HG03565 (cell line): ENCODE measurements at regions not wholly inside any gene's neighbourhood (a gene's known extent, or its start where the extent isn't known, plus 50 kb on each side); places are given as distances from the start of the nearest gene placed in this dataset.
A peak's percentile ranks its signal among the peaks of the same experiment; 100 is the strongest.
"Not testable (repeated sequence)": the region's sequence is repeated elsewhere in the genome, so short reads cannot be mapped to it uniquely, and the experiment has no call there.

ENCODE experiments used
- ATAC-seq: cut with Tn5 transposase; IDR thresholded peaks from one replicate; pipeline ENCODE4 v1.9.1; 2021; ENCODE audit warnings: mild to moderate bottlenecking, moderate library complexity; ENCODE audit not compliant: unreplicated experiment

DNA sequence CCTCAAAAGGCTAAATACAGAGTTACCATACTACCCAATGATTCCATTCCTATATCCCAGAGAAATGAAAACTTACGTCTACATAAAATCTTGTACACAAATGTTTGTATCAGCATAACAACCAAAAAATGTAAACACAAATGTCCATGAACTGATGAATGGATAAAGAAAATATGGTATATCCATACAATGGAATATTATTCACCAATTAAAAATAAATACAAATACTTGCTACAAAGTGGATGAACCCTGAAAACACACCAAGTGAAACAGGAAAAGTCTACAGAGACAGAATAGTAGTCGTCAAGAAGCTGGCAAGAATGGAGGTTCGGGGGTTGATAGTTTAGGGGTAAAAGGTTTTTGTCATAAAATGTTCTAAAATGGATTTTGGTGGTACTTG, 54.0 kb upstream of the ANKRD28 start:
- no peak for ATAC-seq

DNA sequence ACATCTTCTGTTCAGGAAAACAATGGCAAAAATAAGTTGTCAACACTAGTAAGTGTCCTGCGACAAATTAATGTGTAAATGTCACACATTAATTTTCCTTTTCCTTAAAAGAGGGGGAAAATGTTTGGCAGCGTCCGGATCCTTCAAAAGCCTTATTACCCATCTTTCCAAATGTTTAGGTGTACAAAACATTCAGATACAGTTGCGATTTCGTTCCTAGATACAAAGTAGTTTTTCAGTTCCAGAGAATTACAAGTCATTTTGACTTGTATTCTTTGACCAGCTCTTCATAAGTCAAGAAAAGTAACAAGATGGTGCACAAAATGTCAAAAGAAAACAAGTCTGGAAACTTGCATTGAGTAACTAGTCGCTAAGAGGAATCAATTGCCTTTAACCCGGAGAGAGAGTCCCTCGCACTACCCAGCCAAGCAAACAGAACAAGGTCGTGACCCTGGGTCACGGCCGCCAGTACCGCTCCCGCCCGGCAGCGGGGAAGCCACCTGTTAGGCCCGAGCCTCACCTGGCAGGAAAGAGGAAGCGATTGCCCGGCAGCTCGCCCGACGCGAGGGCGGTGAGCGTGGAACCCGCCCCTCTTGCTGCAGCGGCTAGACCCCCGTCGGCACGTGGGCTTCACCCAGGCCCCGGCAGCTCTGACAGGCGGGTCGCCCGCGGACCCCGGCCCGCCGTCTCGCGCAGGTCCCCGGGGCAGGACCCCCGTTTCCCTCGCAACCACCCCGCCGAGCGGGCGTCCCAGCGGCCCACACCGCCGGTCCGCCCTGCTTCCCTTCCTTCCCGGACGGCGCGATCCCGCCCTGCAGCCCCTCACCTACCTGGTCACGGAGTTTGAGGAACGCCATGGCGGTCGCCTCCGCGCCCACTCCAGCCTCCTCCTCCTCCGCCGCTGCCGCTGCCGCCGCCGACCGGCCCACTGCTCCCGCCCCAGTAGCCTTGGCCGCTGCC, 61.0 kb upstream of the ANKRD28 start:
- peak; percentile 70 for ATAC-seq

DNA sequence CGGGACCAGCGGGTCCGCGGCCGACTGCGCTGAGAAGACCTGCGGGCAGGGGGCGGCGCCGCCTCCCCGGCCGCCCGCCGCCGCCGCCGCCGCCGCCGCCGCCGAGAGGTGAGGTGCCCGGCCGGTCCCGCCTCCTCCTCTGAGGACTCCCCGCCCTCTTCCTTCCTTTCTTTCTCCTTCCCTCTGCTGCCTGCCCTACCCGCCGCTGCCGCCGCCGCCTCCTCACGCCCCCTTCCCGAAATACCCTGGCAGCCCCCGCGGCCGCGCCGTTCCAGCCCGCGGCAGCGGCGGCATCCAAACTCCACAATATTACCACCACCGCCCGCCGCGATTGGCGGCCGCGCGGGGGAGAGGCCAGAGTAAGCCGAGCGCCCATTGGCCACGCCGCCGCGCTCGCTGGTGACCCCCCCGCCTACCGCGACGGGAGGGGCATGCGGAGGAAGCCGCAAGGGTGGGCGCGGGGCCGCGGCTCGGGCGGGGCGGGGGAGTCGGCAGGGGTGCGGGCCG, 61.8 kb upstream of the ANKRD28 start:
- peak; percentile 70 for ATAC-seq

DNA sequence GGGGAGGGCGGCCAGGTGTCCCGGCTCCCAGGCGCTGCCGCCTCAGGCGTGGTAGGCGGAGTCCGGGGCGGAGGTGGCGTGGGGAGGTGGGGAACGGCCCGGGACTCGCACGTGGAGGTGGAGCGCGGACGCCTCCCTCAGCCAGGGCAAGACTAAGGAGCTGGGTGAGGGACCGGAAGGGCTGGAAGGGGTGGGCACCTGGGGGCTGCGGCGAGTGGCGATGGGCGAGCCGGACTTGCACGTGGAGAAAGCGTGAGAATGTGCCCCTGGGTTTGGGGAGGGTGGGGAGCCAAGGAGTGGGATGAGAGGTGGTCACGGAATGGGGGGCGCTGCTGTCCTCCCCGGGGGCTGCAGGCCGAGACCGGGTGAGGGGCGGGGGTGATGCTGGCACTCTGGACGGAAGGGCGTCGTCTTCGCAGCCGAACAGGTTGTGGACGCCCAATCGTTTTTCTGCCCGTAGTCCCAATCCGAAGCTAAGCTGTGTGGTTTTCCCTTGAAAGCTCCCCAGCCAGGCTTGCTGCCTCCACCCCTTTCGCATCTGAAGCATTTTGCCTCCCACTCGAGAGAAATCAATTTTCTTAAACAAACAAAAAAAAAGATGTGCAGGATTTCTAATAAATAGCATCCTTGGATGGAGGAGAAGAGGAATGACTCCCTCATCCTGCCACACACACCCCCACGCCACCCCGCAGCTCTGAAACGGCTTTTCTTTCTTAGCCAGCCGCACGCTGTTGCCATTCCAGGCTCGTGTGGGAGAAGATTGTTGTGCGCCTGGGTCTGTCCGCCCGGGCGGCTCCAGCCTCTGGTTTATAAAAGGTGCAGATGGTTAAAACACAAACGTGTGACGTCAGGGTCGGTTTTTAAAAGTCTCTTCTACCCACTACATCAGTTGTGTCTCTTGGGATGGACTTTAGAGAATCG, 62.5 kb upstream of the ANKRD28 start:
- peak; percentile 19 for ATAC-seq

DNA sequence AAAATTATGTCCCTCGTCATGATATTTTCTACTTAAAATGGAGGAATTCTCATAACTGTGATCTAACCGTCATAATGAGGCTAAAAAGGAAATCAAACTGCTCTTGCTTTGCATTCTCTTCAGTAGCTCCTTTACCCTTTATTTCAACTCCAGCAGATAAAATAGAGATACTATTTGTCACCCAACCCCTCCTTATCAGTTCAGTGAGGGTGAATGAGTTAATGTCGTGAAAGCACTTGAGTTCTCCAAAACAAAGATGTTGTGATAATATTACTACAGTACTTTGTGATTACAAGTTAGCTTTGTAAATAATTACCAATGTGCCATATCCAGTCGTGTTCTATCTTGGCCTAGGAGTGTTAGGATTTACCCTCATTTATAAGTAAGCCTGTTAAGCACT, 63.4 kb upstream of the ANKRD28 start:
- ATAC-seq = no peak

DNA sequence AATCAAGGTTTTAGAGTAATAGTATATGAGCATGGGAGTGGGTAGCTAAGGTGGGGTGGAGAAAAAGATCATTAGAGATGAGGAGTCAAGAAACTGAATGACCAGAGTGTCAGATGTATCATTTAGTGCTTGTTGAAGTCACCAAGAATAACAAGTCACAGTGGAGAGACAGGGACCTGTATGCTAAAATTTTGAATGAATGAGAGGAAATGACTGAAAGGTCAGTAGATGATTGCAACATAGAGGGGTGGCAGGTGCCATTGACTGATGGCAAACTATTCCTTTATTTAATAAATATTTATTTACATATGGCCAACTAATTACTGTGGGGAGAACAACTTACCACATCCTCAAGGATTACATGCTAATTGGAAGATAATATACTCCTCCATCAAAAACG, 75.0 kb upstream of the ANKRD28 start:
- ATAC-seq = no peak

DNA sequence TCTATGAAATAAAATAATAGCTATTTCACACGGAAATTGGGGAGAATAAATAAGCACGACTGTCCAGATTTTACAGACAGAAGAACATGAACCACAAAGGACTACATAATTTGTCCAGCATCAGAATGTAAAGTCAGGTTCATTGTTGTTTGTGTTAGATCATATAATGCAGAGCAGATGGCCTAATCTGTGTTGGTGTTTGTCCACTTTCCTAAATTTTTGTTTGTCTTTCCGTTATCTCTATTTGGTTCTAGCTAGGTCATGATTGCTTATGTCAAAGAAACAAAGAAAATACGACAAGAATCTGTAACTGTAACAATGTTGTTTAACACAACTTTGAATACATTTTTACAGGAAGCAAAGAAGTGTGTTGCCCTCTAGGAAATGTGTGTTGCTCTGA, 75.6 kb upstream of the ANKRD28 start:
- no peak for ATAC-seq

DNA sequence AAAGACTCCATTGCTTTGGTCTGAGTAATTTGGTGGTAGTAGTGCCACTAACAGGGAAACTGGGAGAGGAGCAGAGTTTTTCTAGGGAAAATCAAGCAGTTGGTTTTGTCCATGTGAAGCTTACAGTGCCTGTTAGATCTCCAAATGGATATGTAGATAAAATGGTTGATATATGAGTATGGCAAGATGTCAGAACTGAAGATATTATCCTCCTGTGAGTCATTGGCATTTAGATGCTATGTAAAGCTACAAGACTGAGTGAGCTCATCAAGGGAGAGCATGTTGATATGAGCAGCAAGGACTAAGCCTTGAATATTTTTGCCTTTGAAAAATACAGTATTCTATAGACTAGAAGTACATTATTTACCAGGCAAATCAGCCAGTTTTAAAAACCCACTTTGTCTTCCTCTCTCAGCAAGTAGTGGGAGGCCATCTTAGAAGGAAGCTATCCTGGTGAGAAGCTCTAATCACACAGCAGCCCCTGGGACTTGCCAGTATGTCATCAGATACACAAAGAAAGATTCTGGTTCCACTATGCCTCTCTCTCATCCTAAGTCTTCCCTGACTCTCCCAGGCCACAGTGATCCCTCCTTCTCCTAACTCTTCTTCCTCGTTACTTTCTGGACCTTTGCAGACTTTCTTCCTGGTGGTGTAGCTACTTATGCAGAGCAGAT, 77.4 kb upstream of the ANKRD28 start:
- no peak for ATAC-seq

DNA sequence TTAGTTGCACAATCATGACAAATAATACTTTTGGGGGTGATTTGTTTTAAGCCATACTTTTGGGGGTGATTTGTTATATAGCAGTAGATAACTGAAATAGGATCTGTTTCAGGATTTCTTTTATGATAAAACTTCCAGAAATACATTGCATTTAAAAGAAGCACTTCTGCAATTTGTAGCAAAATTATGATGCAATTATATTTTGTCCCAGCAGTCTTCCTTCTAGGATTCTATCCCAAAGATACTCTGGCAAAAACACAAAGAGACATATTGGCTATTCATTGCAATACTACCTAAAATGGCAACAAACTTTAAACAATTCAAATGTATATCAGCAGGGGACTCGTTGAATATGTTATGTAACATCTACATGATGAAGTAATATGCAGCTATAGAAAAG, 78.9 kb upstream of the ANKRD28 start:
- no peak for ATAC-seq

DNA sequence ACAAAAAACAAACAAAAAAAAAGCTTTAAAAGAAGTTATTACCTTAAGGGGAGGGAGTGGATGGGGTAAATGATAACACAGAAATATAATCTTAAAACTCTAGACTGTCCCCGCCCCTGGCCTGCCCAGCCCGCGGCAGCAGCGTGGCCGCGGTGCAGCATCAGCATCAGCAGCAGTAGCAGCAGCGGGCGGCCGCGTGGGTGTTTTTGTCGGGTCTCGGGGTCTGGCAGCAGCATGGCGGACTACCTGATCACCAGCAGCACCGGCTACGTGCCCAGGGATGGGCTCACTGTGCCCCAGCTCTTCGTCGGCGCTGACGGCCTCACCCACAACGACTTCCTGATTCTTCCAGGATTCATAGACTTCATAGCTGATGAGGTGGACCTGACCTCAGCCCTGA, 80.0 kb upstream of the ANKRD28 start:
- no peak for ATAC-seq

DNA sequence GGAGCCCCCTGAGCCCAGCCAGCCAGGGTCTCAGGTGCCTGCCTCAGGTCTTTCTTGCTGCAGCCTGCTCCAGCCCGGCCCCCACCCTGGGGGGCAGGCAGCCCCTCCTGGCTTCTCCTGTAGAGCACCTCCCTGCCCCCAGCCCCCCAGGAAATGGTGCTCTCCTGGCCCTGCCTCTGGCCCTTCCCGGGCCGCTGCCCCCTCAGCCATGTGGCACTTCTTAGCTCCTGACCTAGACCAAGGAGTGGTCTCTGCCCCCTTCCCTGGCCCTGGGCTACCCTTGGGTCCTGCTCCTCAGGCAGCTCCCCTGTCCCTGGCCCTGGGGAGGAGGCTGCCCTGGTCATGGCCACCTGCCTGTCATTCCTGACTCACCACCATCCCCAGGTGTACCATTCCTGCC, 82.0 kb upstream of the ANKRD28 start:
- ATAC-seq = not testable (repeated sequence)

DNA sequence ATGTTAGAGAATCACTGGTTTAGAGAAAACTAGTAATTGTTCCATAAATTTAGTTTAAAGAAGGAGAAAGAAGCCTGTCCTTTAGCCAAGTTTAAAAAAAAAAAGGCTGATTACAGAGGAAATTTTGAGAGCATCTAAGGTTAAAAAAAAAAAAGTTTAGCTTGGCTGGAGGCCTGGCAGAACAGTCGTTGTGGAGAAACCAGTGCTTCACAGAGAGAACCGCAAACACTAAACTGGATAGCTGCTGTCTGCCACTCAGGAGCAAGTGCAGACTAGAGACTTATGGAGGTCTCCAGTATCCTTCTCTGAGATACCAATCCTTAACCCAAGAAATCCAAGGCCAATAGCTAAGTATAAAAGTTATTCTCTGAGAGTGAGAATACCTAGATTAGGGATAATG, 84.8 kb upstream of the ANKRD28 start:
- no peak for ATAC-seq

DNA sequence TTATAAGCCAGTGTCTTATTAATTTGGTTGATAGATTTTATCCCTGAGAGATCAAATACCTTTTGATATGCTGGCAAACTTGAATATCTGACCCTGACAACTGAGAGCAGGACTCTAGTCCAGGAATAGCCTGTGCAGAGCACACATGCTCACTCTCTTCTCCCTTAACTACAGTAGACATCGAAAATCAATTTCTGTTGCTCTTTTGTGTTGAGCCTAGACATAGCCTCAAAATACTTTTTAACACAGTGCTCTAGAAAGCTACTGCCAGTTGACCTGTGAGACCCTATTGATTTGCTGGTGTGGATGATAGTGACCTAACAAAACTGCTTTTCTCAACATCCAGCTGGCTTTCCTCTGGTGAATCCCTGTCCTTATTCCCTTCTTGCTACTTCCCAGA, 86.4 kb upstream of the ANKRD28 start:
- ATAC-seq = no peak

DNA sequence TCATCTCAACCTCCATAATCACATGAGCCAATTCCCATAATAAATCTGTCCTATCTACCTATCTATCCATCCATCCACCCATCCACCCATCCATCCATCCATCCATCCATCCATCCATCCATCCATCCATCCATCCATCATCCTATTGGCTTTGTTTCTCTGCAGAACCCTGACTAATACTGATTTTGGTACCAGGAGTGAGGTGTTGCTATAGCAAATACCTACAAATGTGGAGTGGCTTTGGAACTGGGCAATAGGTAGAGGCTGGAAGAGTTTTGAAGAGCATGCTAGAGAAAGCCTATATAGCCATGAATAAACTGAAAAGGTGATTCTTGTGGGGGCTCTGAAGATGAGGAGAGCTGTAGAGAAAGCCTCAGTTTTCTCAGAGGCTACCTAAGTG, 88.7 kb upstream of the ANKRD28 start:
- no peak for ATAC-seq

DNA sequence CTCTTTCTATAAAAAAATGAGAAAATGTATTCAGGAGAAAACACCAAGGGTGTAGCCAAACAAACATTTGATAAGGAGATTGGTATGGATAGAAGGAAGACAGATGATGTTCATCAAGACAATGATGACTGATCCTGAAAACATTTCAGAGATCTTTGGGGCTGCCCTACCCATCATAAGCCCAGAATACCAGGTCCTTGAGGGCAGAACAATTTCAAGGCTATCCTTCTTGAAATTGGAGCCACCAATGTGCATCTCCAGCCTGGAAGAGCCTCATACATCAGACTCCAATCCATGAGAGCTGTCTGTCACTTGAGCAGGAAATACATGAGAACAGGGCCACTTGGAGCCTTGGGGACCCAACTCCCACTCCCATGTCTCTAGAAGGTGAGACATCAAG, 89.5 kb upstream of the ANKRD28 start:
- no peak for ATAC-seq

DNA sequence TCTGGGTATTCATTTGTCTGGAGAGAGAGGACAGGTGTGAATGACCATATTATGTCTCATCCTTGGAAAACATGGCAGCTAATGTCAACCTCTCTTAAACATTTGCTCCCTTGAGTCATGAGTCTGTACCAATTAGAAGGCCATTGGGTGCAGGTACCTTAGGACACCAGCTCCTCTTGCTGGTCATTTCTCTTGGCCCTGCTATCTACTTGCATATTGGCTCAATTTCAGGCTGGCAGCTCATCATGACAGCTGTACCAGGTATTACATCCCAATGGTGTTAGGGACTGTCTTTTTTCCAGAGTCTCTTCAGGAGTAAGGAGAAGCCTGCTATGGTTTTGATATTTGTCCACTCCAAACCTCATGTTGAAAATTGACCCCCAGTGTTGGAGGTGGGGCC, 92.2 kb upstream of the ANKRD28 start:
- no peak for ATAC-seq

DNA sequence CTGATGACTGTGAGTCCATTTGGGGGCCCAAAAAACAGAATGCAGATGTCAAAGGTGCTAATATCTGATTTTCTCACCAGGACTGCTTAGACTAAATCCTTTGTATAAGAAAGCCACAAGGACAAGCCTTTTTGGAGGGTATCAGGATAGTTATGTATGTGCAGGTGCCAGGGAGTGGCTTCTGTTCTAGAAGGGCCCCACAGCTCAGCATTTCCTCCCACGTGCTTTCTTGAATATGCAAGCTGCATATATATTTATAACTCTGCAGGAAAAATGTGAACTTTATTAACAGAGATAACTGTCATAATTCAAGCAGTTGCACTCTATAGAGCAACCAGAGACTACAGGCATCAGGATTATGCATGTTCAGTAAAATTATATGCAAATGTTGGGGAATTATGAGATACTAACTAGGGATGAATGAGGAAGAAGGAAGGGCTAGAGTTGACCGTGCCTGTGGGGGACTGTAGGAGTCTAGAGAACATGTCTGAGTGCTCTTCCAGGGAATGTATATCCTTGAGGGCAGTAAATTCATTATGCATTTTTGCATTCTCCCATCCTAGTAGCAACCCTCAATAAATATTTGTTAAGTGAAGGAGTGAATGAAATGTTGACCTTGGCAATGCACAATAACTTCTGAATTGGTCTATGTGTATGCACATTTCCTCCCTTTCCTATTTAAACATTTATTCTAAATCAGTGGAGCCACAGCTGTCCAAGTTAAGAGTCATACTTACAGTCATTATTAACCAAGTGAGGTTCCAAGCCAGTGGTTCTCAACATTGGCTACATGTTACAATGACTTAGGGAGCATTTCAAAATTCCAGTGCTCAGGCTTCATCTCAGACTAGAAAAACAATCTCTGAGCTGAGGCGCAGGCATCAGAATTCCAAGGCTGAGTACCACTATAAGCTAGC, 94.8 kb upstream of the ANKRD28 start:
- ATAC-seq = no peak

DNA sequence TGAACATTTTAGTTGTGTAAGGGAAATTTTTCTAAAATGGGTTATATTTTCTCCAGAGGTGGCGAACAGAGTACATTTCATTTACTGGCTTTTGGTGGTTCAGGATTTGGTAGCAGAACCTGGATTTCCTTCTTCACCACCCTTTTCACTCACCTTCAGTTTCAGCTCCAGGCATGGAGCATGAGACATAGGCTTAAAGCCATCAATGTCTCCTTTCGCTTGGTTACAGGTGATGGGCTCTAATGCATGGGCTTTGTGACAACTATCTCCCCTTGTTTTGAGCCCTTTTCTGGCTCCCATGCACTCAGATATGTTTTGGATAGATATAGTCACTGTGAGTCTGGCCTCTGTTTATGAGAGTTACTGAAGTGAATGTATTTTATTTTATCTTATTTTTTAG, 96.6 kb upstream of the ANKRD28 start:
- ATAC-seq = no peak

DNA sequence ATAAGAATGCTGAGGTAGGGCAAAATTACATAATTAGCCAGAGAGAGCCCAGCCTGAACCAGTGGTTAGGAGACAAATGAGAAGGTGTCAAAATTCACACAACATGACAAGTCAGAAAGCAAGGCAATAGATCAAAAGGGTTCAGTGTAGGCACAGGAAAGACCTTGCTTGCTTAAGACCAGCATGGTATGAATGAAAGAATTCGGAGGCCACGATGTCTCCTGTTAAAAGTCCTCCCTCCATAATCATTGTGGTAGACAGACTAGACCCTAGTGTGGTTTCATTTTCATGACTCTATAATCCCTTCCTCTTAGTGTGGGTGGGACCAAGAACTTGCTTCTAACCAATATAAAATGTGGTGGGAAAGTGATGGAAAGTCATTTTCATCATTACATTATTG, 98.7 kb upstream of the ANKRD28 start:
- no peak for ATAC-seq

DNA sequence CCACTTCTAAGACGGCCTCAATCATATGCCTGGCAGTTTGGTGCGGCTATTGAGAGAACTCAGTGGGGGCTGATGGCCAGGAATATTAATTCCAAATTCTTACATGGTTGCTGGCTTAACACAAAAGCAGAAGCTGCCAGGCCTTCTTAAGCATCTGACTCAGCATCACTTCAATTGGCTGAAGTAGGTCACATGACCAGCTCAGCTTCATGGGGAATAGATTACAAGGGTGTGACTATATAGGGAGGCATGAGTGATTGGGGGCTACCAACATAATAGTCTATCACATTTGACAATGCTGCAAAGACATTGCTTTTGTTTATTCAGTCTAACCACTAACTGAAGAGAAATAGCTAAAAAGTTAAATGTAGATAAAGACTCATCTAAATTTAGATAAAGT, 101.6 kb upstream of the ANKRD28 start:
- ATAC-seq = no peak
